A673 (cell line): ENCODE measurements at regions not wholly inside any gene's neighbourhood (a gene's known extent, or its start where the extent isn't known, plus 50 kb on each side); places are given as distances from the start of the nearest gene placed in this dataset.

Experiments used
- CTCF ChIP-seq: fragments of 300-800, 200-600 bp; sonication (generic); conservative IDR thresholded peaks from 2 replicates; pipeline ENCODE4 v1.5.1; 2017; ENCODE audit warnings: low read depth, mild to moderate bottlenecking, antibody characterized with exemption, low read length, moderate library complexity, mixed read lengths
- EZH2 ChIP-seq: fragments of 200-600 bp; sonication (generic); IDR thresholded peaks from 2 replicates; pipeline ENCODE4 v1.6.1; 2017; ENCODE audit warnings: borderline replicate concordance, low read depth, mild to moderate bottlenecking, mixed read lengths, antibody characterized with exemption, low read length; ENCODE audit not compliant: poor library complexity, severe bottlenecking

GRCh38 chr6:82836022-82836575, 229.5 kb downstream of the UBE3D start:
- TF ChIP-seq CTCF = no peak
- TF ChIP-seq EZH2 = no peak
